Common myeloid progenitor, CD34-positive (primary cell): ENCODE measurements at regions not wholly inside any gene's neighbourhood (a gene's known extent, or its start where the extent isn't known, plus 50 kb on each side); places are given as distances from the start of the nearest gene placed in this dataset.

ENCODE experiments used
- CTCF ChIA-PET: fragments of 350-600 bp; sonication (Branson Sonifier 250); formaldehyde crosslinking; loops from one replicate; lab custom pipeline; 2021; ENCODE audit warnings: antibody characterized with exemption; lab: Charles Lee
- POLR2A ChIA-PET: fragments of 350-600 bp; sonication (Branson Sonifier 250); formaldehyde crosslinking; loops from one replicate; lab custom pipeline; 2021; ENCODE audit warnings: antibody characterized with exemption; lab: Charles Lee
- DNase-seq, 3 donors: peaks; one replicate each; pipeline versions ENCODE4 v3.0.0 to v3.0.0-alpha.2; 2013
- H3K27ac ChIP-seq, 2 experiments: 1 replicate in 1 of 2; 2 replicates in 1 of 2; pipeline ENCODE4 v1.7.0; 2013; ENCODE audit warnings: inconsistent platforms in 2 of 2, low read length in 2 of 2, mild to moderate bottlenecking in 2 of 2, low read depth in 1 of 2, moderate library complexity in 1 of 2; ENCODE audit not compliant: severe bottlenecking in 2 of 2, insufficient read depth in 1 of 2, poor library complexity in 1 of 2
- H3K27me3 ChIP-seq, 5 experiments: replicated peaks in 2 of 5; 1 replicate in 3 of 5; 2 replicates in 2 of 5; pipeline versions ENCODE4 v1.6.1 to v1.7.0; 2013; ENCODE audit warnings: low read length in 4 of 5, mild to moderate bottlenecking in 2 of 5, moderate library complexity in 2 of 5, inconsistent platforms in 1 of 5; ENCODE audit not compliant: insufficient read depth in 5 of 5, control insufficient read depth in 4 of 5
- H3K36me3 ChIP-seq, 4 experiments: 1 replicate in 2 of 4; 2 replicates in 2 of 4; pipeline versions ENCODE4 v1.6.1 to v1.7.0; 2013; ENCODE audit warnings: low read length in 3 of 4, control low read depth in 1 of 4, mild to moderate bottlenecking in 1 of 4; ENCODE audit not compliant: control insufficient read depth in 4 of 4, insufficient read depth in 4 of 4
- H3K4me1 ChIP-seq, 4 experiments: 1 replicate in 3 of 4; 2 replicates in 1 of 4; pipeline versions ENCODE4 v1.6.1 to v1.7.1; 2013; ENCODE audit warnings: low read length in 3 of 4, mild to moderate bottlenecking in 3 of 4, control low read depth in 1 of 4, inconsistent platforms in 1 of 4, moderate library complexity in 1 of 4; ENCODE audit not compliant: control insufficient read depth in 4 of 4, insufficient read depth in 4 of 4; ENCODE audit errors: control extremely low read depth in 1 of 4
- H3K4me3 ChIP-seq, 7 experiments: 1 replicate in 4 of 7; 2 replicates in 3 of 7; pipeline versions ENCODE4 v1.5.1 to v1.7.0; 2013; ENCODE audit warnings: mild to moderate bottlenecking in 7 of 7, low read length in 6 of 7, moderate library complexity in 6 of 7, inconsistent platforms in 2 of 7, low read depth in 2 of 7, control low read depth in 1 of 7; ENCODE audit not compliant: insufficient read depth in 4 of 7, control insufficient read depth in 1 of 7; ENCODE audit errors: extremely low read depth in 1 of 7
- H3K9me3 ChIP-seq, 5 experiments: 1 replicate in 4 of 5; 2 replicates in 1 of 5; pipeline versions ENCODE4 v1.6.1 to v1.7.1; 2013; ENCODE audit warnings: low read length in 4 of 5, mild to moderate bottlenecking in 2 of 5, inconsistent platforms in 1 of 5, low read depth in 1 of 5, moderate library complexity in 1 of 5; ENCODE audit not compliant: control insufficient read depth in 4 of 5, insufficient read depth in 2 of 5; ENCODE audit errors: control extremely low read depth in 1 of 5
- WGBS: methylation state at CpG from one replicate; pipeline ENCODE4 v1.1.5; 2013; ENCODE audit not compliant: insufficient coverage; 5-methylcytosine and 5-hydroxymethylcytosine counted together

DNA sequence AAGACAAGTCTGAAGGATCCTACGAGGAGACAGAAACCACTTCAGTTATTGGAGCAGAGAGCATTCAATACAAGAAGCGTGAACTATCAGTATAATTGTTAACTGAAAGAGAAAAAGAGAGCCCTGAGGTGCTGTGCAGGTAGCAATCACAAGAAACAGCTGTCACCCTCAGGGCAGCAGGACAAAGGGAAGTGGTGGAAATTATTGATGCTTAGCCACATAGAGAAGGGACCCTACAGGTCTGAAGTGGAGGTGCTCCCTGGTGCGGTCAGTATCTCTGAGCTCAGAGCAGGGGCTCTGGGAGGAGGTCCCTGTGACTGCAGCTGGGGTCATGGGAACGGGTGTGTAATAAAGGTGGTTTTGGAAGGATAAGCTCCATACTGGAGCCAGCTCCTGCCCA lies 97.8 kb upstream of the KLF6 start:
- no peak overlapping the region for H3K4me3 ChIP-seq
- no peaks in the 10 kb centered on the region for H3K9me3 ChIP-seq
- no peaks in the 10 kb centered on the region for H3K4me1 ChIP-seq
- WGBS = 100% methylated on average over 4 of the region's 4 CpGs
- ChIA-PET POLR2A (no interaction called here), CTCF (interaction anchor here (1.0 kb wide), 1 partner anchor 10 kb away, joined by 4 read pairs; no protein-coding TSS in a partner anchor)
- no peak overlapping the region for H3K27ac ChIP-seq
- H3K27me3 ChIP-seq = no peaks in the 10 kb centered on the region
- H3K36me3 ChIP-seq = no peaks in the 10 kb centered on the region
- no peak for DNase-seq

GRCh38 chr10:3881622-3882021 lies 96.6 kb upstream of the KLF6 start:
- WGBS = 100% methylated on average over 3 of the region's 3 CpGs
- H3K9me3 ChIP-seq = no peaks in the 10 kb centered on the region
- H3K4me3 ChIP-seq = no peak overlapping the region
- DNase-seq = no peak
- CTCF ChIA-PET = no interaction called here
- H3K36me3 ChIP-seq = no peaks in the 10 kb centered on the region
- H3K4me1 ChIP-seq = peaks cover 2 to 10% (median 6%) of the 10 kb centered on the region in 4 experiments
- no peak overlapping the region for H3K27ac ChIP-seq
- no peaks in the 10 kb centered on the region for H3K27me3 ChIP-seq
- POLR2A ChIA-PET = no interaction called here

- no peak for DNase-seq
- no peaks in the 10 kb centered on the region for H3K27me3 ChIP-seq
- H3K4me3 ChIP-seq = no peak overlapping the region
- H3K4me1 ChIP-seq = peaks cover 2 to 32% (median 26%) of the 10 kb centered on the region in 4 experiments
- POLR2A ChIA-PET = no interaction called here
- CTCF ChIA-PET = no interaction called here
- H3K9me3 ChIP-seq = no peaks in the 10 kb centered on the region
- WGBS = 100% methylated on average over 7 of the region's 8 CpGs
- no peak overlapping the region for H3K27ac ChIP-seq
- H3K36me3 ChIP-seq = no peaks in the 10 kb centered on the region
Measured at GRCh38 chr10:3879073-3879472, 94.1 kb upstream of the KLF6 start.

DNA sequence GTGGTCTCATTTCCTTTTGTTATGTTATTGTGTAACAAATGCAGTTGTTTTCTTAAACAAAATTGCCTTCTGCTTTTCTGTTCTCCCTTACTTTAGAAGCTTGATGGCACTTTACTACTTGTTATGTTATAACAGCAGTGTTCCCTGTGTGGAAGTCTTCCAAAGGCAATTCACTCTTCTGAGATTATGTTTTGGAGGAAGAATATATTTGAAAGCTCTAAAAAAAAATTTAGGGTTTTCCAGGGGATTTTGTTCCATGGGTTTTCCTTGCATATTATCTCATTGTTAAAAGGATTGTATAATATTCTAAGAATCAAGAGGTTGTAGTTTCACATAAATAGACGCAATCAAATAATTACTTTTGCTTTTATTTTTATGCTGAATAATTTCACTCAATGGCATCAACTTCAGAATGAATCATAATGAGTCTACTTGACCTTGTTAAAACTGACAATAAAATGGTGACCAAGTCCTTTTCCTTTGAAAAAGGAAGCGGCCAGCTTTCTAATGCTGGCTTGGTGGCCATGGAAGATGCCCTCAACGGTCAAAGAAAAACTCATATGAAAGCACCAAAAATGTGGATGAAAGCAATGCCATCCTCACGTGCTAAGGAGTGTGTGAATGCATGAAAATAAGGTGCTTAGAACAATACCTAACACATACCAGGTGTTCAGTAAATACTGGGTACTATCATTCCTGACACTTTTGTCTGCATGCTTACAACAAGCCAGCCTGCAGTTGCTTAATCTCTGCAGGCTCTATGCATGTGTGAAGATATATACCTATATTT lies 92.4 kb upstream of the KLF6 start:
- H3K27ac ChIP-seq = peak overlapping the region in 1 of 2 experiments; percentile 44

DNA sequence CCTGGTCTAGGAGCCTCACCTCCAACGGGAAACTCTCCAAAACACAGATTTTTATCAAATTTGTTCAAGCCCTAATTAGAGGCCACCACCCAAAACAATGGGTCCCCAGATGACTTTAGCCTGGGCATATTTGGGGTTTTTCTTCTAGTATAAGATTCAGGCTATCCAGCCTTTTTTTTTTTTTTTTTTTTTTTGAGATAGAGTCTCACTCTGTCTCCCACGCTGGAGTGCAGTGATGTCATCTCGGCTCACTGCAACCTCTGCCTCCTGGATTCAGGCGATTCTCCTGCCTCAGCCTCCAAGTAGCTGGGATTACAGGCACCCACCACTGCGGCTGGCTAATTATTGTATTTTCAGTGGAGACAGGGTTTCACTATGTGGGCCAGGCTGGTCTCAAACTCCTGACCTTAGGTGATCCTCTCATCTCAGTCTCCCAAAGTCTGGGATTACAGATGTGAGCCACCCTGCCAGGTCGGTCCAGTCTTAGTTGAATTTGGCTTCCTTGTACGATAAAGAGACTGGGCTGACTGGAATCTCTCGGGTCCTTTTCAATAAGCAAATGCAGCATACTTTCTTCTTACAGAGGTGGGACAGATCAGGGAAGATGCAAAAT lies 91.4 kb upstream of the KLF6 start:
- no peak for DNase-seq
- CTCF ChIA-PET = interaction anchor here (0.9 to 1.6 kb wide), 5 partner anchors 11 to 91 kb away, joined by 3 to 5 read pairs (median 4); partner anchors contain the start of gene KLF6
- 82% methylated on average over 7 of the region's 8 CpGs for WGBS
- Histone ChIP-seq H3K4me1 (peaks cover 8 to 52% (median 42%) of the 10 kb centered on the region in 4 experiments), H3K4me3 (no peak overlapping the region), H3K36me3 (no peaks in the 10 kb centered on the region), H3K27ac (peak overlapping the region in 1 of 2 experiments; percentile 44), H3K27me3 (no peaks in the 10 kb centered on the region), H3K9me3 (no peaks in the 10 kb centered on the region)
- POLR2A ChIA-PET = interaction anchor here (1.6 kb wide), 1 partner anchor 92 kb away, joined by 7 read pairs; the partner anchor contains the start of gene KLF6

More for the DNA sequence above, 92.4 kb upstream of the KLF6 start:
- peak in 2 of 3 donors; percentile 33 to 48 for DNase-seq
- Histone ChIP-seq H3K9me3 (no peaks in the 10 kb centered on the region), H3K36me3 (no peaks in the 10 kb centered on the region), H3K4me3 (peak overlapping the region in 1 of 7 experiments; percentile 57), H3K27me3 (no peaks in the 10 kb centered on the region), H3K4me1 (peaks cover 8 to 46% (median 37%) of the 10 kb centered on the region in 4 experiments)
- POLR2A ChIA-PET = interaction anchor here (1.6 kb wide), 1 partner anchor 92 kb away, joined by 7 read pairs; the partner anchor contains the start of gene KLF6
- CTCF ChIA-PET = interaction anchor here (0.9 to 1.6 kb wide), 3 partner anchors 12 to 32 kb away, joined by 3 to 4 read pairs (median 4); no protein-coding TSS in a partner anchor
- 95% methylated on average over 2 of the region's 4 CpGs for WGBS

- H3K4me3 ChIP-seq = no peak overlapping the region
- no peaks in the 10 kb centered on the region for H3K27me3 ChIP-seq
Measured at GRCh38 chr10:3875842-3876235, 90.8 kb upstream of the KLF6 start.

More at GRCh38 chr10:3875842-3876235, 90.8 kb upstream of the KLF6 start:
- Histone ChIP-seq H3K36me3 (no peaks in the 10 kb centered on the region), H3K9me3 (no peaks in the 10 kb centered on the region), H3K4me1 (peaks cover 8 to 52% (median 42%) of the 10 kb centered on the region in 4 experiments), H3K27ac (peak overlapping the region in 1 of 2 experiments; percentile 100)
- ChIA-PET CTCF (interaction anchor here (1.4 to 1.6 kb wide), 3 partner anchors 10 to 91 kb away, joined by 4 to 5 read pairs (median 4); partner anchors contain the start of gene KLF6), POLR2A (interaction anchor here (4.0 kb wide), 1 partner anchor 90 kb away, joined by 20 read pairs; the partner anchor contains the start of gene KLF6)
- DNase-seq = no peak
- WGBS = 94% methylated on average over 3 of the region's 3 CpGs
